SHP77 treated with DMSO at 0.1 percent for 48 hours (cell line): ENCODE measurements at regions not wholly inside any gene's neighbourhood (a gene's known extent, or its start where the extent isn't known, plus 50 kb on each side); places are given as distances from the start of the nearest gene placed in this dataset.

Experiments
- DNase-seq: peaks from one replicate; lab custom pipeline; 2025; lab: John Stamatoyannopoulos, UW

GRCh38 chrX:45400027-45400779 is 199.5 kb upstream of the DIPK2B start:
- no peak for DNase-seq

- no peak for DNase-seq
These were observed 185.1 kb upstream of the DIPK2B start for GRCh38 chrX:45385757-45386156.

- DNase-seq, result no peak
These were observed 181.2 kb upstream of the DIPK2B start for GRCh38 chrX:45381841-45382240.

GRCh38 chrX:45381366-45381765 is 180.7 kb upstream of the DIPK2B start:
- DNase-seq, result no peak

GRCh38 chrX:45379236-45379635 is 178.6 kb upstream of the DIPK2B start:
- DNase-seq, result no peak

GRCh38 chrX:45372151-45372550 is 171.5 kb upstream of the DIPK2B start:
- DNase-seq, result no peak

- no peak for DNase-seq
These were observed 168.0 kb upstream of the DIPK2B start for GRCh38 chrX:45368705-45369104.

GRCh38 chrX:45363596-45363995 is 162.9 kb upstream of the DIPK2B start:
- no peak for DNase-seq

GRCh38 chrX:45360571-45360970 is 159.9 kb upstream of the DIPK2B start:
- no peak for DNase-seq

- DNase-seq, result no peak
These were observed 157.7 kb upstream of the DIPK2B start for GRCh38 chrX:45358392-45358791.

- no peak for DNase-seq
These were observed 152.8 kb upstream of the DIPK2B start for GRCh38 chrX:45353456-45353855.

GRCh38 chrX:45352611-45353010 is 151.9 kb upstream of the DIPK2B start:
- no peak for DNase-seq

- DNase-seq, result no peak
These were observed 150.8 kb upstream of the DIPK2B start for GRCh38 chrX:45351478-45351877.

GRCh38 chrX:45348296-45348695 is 147.6 kb upstream of the DIPK2B start:
- no peak for DNase-seq

GRCh38 chrX:45347877-45348276 is 147.2 kb upstream of the DIPK2B start:
- DNase-seq, result no peak

GRCh38 chrX:45344594-45344993 is 143.9 kb upstream of the DIPK2B start:
- DNase-seq, result no peak

- no peak for DNase-seq
These were observed 128.5 kb upstream of the DIPK2B start for GRCh38 chrX:45329217-45329616.

- DNase-seq, result no peak
These were observed 124.3 kb upstream of the DIPK2B start for GRCh38 chrX:45324941-45325340.

- DNase-seq, result no peak
These were observed 122.7 kb upstream of the DIPK2B start for GRCh38 chrX:45323387-45323786.

GRCh38 chrX:45322820-45323219 is 122.1 kb upstream of the DIPK2B start:
- no peak for DNase-seq

GRCh38 chrX:45322382-45322781 is 121.7 kb upstream of the DIPK2B start:
- DNase-seq, result no peak

GRCh38 chrX:45320191-45320590 is 119.5 kb upstream of the DIPK2B start:
- no peak for DNase-seq

- no peak for DNase-seq
These were observed 109.1 kb upstream of the DIPK2B start for GRCh38 chrX:45309801-45310200.

- DNase-seq, result no peak
These were observed 108.4 kb upstream of the DIPK2B start for GRCh38 chrX:45309096-45309495.
